Testis (tissue), 2 donors: ENCODE measurements at regions not wholly inside any gene's neighbourhood (a gene's known extent, or its start where the extent isn't known, plus 50 kb on each side); places are given as distances from the start of the nearest gene placed in this dataset.
A peak's percentile ranks its signal among the peaks of the same experiment; 100 is the strongest.

Experiments used
- DNase-seq: peaks from one replicate; pipeline ENCODE4 v3.0.0-alpha.2; 2019
- H3K27ac ChIP-seq, 2 donors: fragments of 200-600 bp; sonication (generic); one replicate each; pipeline ENCODE4 v1.5.1; 2019
- H3K27me3 ChIP-seq: fragments of 200-600 bp; sonication (generic); one replicate; pipeline ENCODE4 v1.5.1; 2019
- H3K36me3 ChIP-seq: fragments of 200-600 bp; sonication (generic); one replicate; pipeline ENCODE4 v1.5.1; 2017; ENCODE audit warnings: low read depth; ENCODE audit errors: missing control alignments
- H3K4me1 ChIP-seq: fragments of 200-600 bp; sonication (generic); one replicate; pipeline ENCODE4 v1.5.1; 2019
- H3K4me3 ChIP-seq, 2 donors: fragments of 200-600 bp; sonication (generic); one replicate each; pipeline ENCODE4 v1.5.1; 2017 to 2019
- H3K9me3 ChIP-seq: fragments of 200-600 bp; sonication (generic); one replicate; pipeline ENCODE4 v1.5.1; 2017
- POLR2A ChIP-seq: fragments of 450-650 bp; IDR thresholded peaks from one replicate; pipeline ENCODE4 v1.6.1; 2017; ENCODE audit warnings: antibody characterized with exemption, mild to moderate bottlenecking, moderate library complexity
- WGBS, 2 donors: methylation state at CpG; one replicate each; pipeline ENCODE4 v1.1.5; 2018; 5-methylcytosine and 5-hydroxymethylcytosine counted together
- intact Hi-C: fragments of 100-400 bp; cut with DNase I; formaldehyde crosslinking; loops from one replicate; pipeline ENCODE4 v1.15.1; 2023; ENCODE audit warnings: low total_unique reads
- TF ChIP-seq, protein P1 (sequence below), 3 experiments: fragments of 450-650 bp in 2 of 3; fragments of 200-600 bp in 1 of 3; sonication (generic) in 1 of 3; IDR thresholded peaks; one replicate each; pipeline ENCODE4 v1.5.1; 2016 to 2019; ENCODE audit warnings: antibody characterized with exemption in 3 of 3, mild to moderate bottlenecking in 2 of 3, moderate library complexity in 1 of 3

DNA sequence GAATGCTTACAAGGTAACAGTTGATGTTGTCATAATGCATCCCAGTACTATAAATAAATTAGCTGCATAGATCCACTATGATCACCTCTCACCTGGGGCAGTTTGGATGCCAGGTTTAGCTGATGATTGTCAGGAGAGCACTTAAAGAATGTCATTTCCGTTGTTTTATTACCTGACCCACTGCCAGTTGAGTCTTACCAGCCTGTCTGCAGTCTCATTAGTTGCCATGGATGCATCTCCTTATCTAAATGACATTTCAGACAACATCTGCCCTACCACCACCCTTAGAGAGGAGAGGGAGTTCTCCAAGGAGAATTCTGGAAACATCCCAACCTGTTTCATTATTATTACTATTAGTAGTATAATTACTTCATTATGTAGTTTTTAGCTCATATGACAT is 339.1 kb upstream of the API5 start:
- Histone ChIP-seq H3K27me3 (no peaks in the 10 kb centered on the region), H3K36me3 (no peaks in the 10 kb centered on the region), H3K4me3 (no peak overlapping the region), H3K9me3 (no peaks in the 10 kb centered on the region), H3K27ac (no peak overlapping the region), H3K4me1 (no peaks in the 10 kb centered on the region)
- intact Hi-C loops, result no loop called here
- 32 to 50% methylated on average over 1 of the region's 1 CpG for WGBS, 2 donors
- DNase-seq, result no peak
- TF ChIP-seq, protein P1, sequence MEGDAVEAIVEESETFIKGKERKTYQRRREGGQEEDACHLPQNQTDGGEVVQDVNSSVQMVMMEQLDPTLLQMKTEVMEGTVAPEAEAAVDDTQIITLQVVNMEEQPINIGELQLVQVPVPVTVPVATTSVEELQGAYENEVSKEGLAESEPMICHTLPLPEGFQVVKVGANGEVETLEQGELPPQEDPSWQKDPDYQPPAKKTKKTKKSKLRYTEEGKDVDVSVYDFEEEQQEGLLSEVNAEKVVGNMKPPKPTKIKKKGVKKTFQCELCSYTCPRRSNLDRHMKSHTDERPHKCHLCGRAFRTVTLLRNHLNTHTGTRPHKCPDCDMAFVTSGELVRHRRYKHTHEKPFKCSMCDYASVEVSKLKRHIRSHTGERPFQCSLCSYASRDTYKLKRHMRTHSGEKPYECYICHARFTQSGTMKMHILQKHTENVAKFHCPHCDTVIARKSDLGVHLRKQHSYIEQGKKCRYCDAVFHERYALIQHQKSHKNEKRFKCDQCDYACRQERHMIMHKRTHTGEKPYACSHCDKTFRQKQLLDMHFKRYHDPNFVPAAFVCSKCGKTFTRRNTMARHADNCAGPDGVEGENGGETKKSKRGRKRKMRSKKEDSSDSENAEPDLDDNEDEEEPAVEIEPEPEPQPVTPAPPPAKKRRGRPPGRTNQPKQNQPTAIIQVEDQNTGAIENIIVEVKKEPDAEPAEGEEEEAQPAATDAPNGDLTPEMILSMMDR (IDR thresholded peaks at IDR 0.05), result no peak
- TF ChIP-seq POLR2A, result no peak

DNA sequence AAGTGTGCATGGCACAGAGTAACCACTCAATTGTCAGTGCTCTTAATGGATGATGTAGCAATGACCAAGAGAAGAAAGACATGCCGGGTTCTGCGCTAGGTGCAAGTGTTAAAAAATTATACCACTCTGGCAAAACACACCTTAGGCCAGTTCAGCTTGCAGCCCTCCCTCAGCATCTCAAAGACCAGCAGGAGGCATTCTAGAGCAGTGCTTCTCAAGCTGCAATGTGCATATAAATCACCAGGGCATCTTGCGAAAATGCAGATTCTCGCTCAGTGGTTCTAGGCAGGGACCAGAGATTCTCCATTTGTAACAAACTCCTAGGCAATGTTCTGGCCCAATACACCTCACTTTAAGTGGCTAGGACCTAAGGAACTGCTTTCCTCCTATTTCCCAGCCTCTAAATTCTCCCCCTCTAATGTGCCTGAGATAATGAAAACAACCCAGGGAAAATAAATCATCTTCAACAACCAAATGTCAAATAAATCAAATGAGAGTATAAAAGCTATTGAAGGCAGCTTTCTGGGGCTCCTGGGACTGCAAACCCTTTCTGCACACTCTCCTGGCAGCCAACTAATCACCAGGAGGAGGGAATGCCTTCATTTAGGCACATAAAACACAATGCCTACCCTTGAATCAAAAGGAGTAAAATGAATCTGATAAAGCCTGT is 337.2 kb upstream of the API5 start:
- WGBS, 2 donors, result 57 to 78% methylated on average over 4 of the region's 4 CpGs
- no peak for DNase-seq
- no peaks in the 10 kb centered on the region for H3K36me3 ChIP-seq
- H3K9me3 ChIP-seq, result no peaks in the 10 kb centered on the region
- H3K27me3 ChIP-seq, result no peaks in the 10 kb centered on the region
- H3K4me1 ChIP-seq, result no peaks in the 10 kb centered on the region
- TF ChIP-seq POLR2A, result no peak
- TF ChIP-seq, protein P1 (IDR thresholded peaks at IDR 0.05), result peak in 1 of 3 experiments; percentile 8
- intact Hi-C loops, result no loop called here
- no peak overlapping the region for H3K4me3 ChIP-seq
- H3K27ac ChIP-seq, result no peak overlapping the region

DNA sequence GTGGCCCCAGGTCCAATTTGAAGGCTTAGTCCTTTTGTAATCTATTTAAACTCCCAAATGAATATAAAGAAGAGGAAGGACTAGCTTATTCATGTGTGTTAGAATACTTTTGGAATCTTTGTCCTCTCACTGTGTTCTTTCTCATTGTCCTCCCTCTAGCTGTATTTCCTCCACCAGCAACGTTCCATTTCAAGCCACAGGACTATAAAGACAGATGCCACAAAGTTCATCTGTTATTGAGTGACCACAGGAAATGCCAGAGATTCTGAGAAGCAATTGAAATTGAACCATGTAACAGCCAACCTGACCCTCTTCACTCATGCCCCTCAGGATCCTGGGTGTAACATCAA is 336.6 kb upstream of the API5 start:
- Histone ChIP-seq H3K9me3 (no peaks in the 10 kb centered on the region), H3K4me3 (no peak overlapping the region), H3K36me3 (no peaks in the 10 kb centered on the region), H3K4me1 (no peaks in the 10 kb centered on the region), H3K27ac (no peak overlapping the region), H3K27me3 (no peaks in the 10 kb centered on the region)
- WGBS, 2 donors, result 13 to 35% methylated on average over 1 of the region's 1 CpG
- TF ChIP-seq, protein P1 (IDR thresholded peaks at IDR 0.05), result no peak
- no peak for TF ChIP-seq POLR2A
- intact Hi-C loops, result no loop called here
- DNase-seq, result no peak

DNA sequence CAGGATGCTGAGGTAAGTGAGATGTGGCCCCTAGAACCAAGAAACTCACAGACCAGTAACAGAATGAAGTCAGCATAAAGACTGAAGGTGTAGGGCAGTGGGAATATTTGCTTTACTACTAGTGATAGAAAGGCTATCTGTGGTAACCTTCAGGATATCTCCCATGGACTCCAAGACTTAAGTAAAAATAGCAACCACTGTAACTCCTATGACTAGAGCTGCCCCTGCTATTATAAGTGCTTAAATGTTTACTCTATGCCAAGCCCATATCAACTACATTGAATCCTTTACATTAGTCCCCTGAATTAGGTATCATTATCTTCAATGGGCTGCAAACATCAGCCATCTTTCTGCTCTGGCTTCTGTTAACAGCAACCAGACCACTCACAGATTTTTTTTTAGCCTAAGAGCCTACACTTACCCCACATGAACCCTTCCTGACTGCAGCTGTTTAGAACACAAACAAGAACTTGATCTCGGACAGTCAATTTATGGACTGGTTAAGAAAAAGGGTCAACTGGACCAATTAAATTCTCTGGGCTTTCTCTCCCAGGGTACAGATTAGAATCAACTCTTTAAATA is 335.1 kb upstream of the API5 start:
- 21 to 39% methylated on average over 1 of the region's 1 CpG for WGBS, 2 donors
- Histone ChIP-seq H3K4me1 (no peaks in the 10 kb centered on the region), H3K36me3 (no peaks in the 10 kb centered on the region), H3K27me3 (no peaks in the 10 kb centered on the region), H3K9me3 (no peaks in the 10 kb centered on the region), H3K27ac (no peak overlapping the region), H3K4me3 (no peak overlapping the region)
- TF ChIP-seq POLR2A, result no peak
- TF ChIP-seq, protein P1 (IDR thresholded peaks at IDR 0.05), result no peak
- no peak for DNase-seq
- intact Hi-C loops, result no loop called here

DNA sequence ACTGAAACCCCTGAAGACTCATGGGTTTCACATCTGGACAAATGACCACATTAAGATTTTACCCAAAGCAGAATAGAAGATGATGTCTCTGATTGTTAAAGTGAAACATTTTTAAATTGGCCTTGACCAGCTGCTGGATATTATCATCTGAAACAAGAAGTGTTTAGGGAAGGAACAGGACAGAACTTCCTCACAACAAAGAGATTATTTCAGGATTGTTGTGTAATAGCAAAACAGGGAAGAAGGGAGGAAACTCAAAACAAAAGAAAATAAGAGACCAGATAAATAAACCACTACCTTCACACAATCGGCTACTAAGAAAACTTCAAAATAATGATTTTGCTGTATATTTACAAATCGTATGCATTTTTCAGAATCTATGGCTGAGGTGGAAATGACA is 319.2 kb upstream of the API5 start:
- no peaks in the 10 kb centered on the region for H3K4me1 ChIP-seq
- 42 to 54% methylated on average over 2 of the region's 2 CpGs for WGBS, 2 donors

More for the DNA sequence above, 319.2 kb upstream of the API5 start:
- intact Hi-C loops, result no loop called here
- H3K9me3 ChIP-seq, result no peaks in the 10 kb centered on the region
- TF ChIP-seq, protein P1 (IDR thresholded peaks at IDR 0.05), result no peak
- TF ChIP-seq POLR2A, result no peak
- H3K4me3 ChIP-seq, result no peak overlapping the region
- H3K36me3 ChIP-seq, result no peaks in the 10 kb centered on the region
- DNase-seq, result no peak
- no peak overlapping the region for H3K27ac ChIP-seq
- H3K27me3 ChIP-seq, result no peaks in the 10 kb centered on the region
